Natural killer cell (primary cell): ENCODE measurements at regions not wholly inside any gene's neighbourhood (a gene's known extent, or its start where the extent isn't known, plus 50 kb on each side); places are given as distances from the start of the nearest gene placed in this dataset.

Source experiments
- ATAC-seq, 3 donors: fragments of 150-1000 bp in 2 of 3; fragments of 200-7000 bp in 1 of 3; cut with Tn5 transposase; 1 replicate in 1 of 3; 2 replicates in 2 of 3; pipeline ENCODE4 v1.10.0; 2021; ENCODE audit warnings: mild to moderate bottlenecking in 2 of 3, moderate library complexity in 2 of 3
- DNase-seq, 2 donors: peaks; one replicate each; pipeline versions ENCODE4 v3.0.0 to v3.0.0-alpha.2; 2013 to 2021; ENCODE audit warnings: mixed read lengths in 1 of 2
- H3K27ac ChIP-seq: one replicate; pipeline ENCODE4 v1.5.1; 2013; ENCODE audit warnings: mild to moderate bottlenecking, low read length
- H3K27me3 ChIP-seq: one replicate; pipeline ENCODE4 v1.6.1; 2013; ENCODE audit warnings: low read length; ENCODE audit not compliant: control insufficient read depth, insufficient read depth
- H3K36me3 ChIP-seq: one replicate; pipeline ENCODE4 v1.6.1; 2013; ENCODE audit warnings: low read length; ENCODE audit not compliant: control insufficient read depth, insufficient read depth
- H3K4me1 ChIP-seq: one replicate; pipeline ENCODE4 v1.6.1; 2013; ENCODE audit warnings: low read length; ENCODE audit not compliant: control insufficient read depth, insufficient read depth
- H3K4me3 ChIP-seq: one replicate; pipeline ENCODE4 v1.5.1; 2013; ENCODE audit warnings: low read length
- H3K9me3 ChIP-seq: one replicate; pipeline ENCODE4 v1.6.1; 2013; ENCODE audit warnings: low read length; ENCODE audit not compliant: control insufficient read depth, insufficient read depth
- H3K27ac Mint-ChIP-seq, 2 donors: one replicate each; pipeline ENCODE4 v1.8.0; 2022; ENCODE audit warnings: mild to moderate bottlenecking in 2 of 2, mixed read lengths in 2 of 2, moderate library complexity in 1 of 2
- H3K27me3 Mint-ChIP-seq, 2 donors: one replicate each; pipeline ENCODE4 v1.8.0; 2022; ENCODE audit warnings: low read depth in 2 of 2, mixed read lengths in 2 of 2
- H3K36me3 Mint-ChIP-seq: one replicate; pipeline ENCODE4 v1.8.0; 2022; ENCODE audit warnings: mixed read lengths
- H3K4me1 Mint-ChIP-seq, 2 donors: one replicate each; pipeline ENCODE4 v1.8.0; 2022; ENCODE audit warnings: mixed read lengths in 2 of 2
- H3K4me3 Mint-ChIP-seq: one replicate; pipeline ENCODE4 v1.8.0; 2022; ENCODE audit warnings: mild to moderate bottlenecking, moderate library complexity, mixed read lengths
- H3K9me3 Mint-ChIP-seq, 2 donors: one replicate each; pipeline ENCODE4 v1.8.0; 2022; ENCODE audit warnings: mixed read lengths in 2 of 2
- WGBS: methylation state at CpG from one replicate; pipeline ENCODE4 v1.1.7; 2013; ENCODE audit warnings: missing lambda C conversion rate; ENCODE audit not compliant: insufficient coverage; 5-methylcytosine and 5-hydroxymethylcytosine counted together
- intact Hi-C: fragments of 100-400 bp; cut with micrococcal nuclease; formaldehyde crosslinking; loops from one replicate; pipeline ENCODE4 v1.14.2; 2022
- TF ChIP-seq, protein P1 (sequence below): fragments of 200-600 bp; IDR thresholded peaks from one replicate; pipeline ENCODE4 v1.8.0; 2022; ENCODE audit warnings: antibody characterized with exemption

DNA sequence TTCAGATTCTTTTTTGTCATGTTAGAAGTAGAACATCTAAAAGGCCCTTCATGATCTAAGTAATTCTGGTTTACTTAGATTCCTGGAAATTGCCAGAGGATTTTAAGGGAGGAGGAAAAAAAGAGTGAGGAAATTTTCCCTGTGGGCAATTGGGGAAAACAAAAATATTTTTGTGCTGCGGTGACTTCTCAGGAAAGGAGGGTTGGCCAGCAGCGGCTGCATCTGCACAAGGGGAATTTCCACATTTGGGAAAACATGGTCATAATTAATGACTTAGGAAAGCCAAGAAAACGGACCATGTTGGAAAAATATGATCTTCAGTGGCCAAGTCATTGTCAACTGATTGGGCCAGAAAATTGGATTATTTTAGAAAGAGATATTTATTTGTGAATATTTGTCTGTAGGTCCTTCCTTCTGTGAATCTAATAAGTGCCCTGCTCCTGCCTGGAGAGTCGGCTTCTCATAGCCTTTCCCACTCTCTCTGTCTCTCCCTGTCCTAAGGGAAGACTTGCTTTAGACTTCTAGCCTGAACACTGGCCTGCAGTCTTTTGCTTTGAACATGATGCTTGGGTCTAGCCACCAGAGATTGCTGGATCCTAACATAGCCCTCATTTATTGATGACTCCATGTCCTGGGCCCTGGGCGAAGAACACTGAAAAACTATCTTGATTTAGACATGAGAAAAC lies 124.2 kb upstream of the MKLN1 start:
- no peaks in the 10 kb centered on the region for H3K4me1 ChIP-seq
- ATAC-seq, result no peak
- H3K4me3 Mint-ChIP-seq, result no peak overlapping the region

GRCh38 chr7:131208777-131209176 lies 118.9 kb upstream of the MKLN1 start:
- 95% methylated on average over 3 of the region's 3 CpGs for WGBS
- Mint-ChIP-seq H3K4me3 (no peak overlapping the region), H3K36me3 (no peaks in the 10 kb centered on the region), H3K9me3 (no peaks in the 10 kb centered on the region), H3K27ac (no peak overlapping the region), H3K27me3 (no peaks in the 10 kb centered on the region), H3K4me1 (peaks cover 0 to 5% of the 10 kb centered on the region in 2 donors)
- H3K36me3 ChIP-seq, result no peaks in the 10 kb centered on the region
- H3K27ac ChIP-seq, result no peak overlapping the region
- H3K9me3 ChIP-seq, result no peaks in the 10 kb centered on the region
- no peak for DNase-seq
- intact Hi-C loops, result no loop called here
- no peak for ATAC-seq
- H3K4me1 ChIP-seq, result no peaks in the 10 kb centered on the region
- TF ChIP-seq, protein P1, sequence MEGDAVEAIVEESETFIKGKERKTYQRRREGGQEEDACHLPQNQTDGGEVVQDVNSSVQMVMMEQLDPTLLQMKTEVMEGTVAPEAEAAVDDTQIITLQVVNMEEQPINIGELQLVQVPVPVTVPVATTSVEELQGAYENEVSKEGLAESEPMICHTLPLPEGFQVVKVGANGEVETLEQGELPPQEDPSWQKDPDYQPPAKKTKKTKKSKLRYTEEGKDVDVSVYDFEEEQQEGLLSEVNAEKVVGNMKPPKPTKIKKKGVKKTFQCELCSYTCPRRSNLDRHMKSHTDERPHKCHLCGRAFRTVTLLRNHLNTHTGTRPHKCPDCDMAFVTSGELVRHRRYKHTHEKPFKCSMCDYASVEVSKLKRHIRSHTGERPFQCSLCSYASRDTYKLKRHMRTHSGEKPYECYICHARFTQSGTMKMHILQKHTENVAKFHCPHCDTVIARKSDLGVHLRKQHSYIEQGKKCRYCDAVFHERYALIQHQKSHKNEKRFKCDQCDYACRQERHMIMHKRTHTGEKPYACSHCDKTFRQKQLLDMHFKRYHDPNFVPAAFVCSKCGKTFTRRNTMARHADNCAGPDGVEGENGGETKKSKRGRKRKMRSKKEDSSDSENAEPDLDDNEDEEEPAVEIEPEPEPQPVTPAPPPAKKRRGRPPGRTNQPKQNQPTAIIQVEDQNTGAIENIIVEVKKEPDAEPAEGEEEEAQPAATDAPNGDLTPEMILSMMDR, result no peak
- no peak overlapping the region for H3K4me3 ChIP-seq
- H3K27me3 ChIP-seq, result no peaks in the 10 kb centered on the region

More for the DNA sequence above, 124.2 kb upstream of the MKLN1 start:
- H3K27me3 ChIP-seq, result no peaks in the 10 kb centered on the region
- WGBS, result 91% methylated on average over 5 of the region's 5 CpGs
- Mint-ChIP-seq H3K27ac (no peak overlapping the region), H3K36me3 (no peaks in the 10 kb centered on the region), H3K27me3 (no peaks in the 10 kb centered on the region), H3K4me1 (no peaks in the 10 kb centered on the region), H3K9me3 (no peaks in the 10 kb centered on the region)
- TF ChIP-seq, protein P1, result no peak
- H3K36me3 ChIP-seq, result no peaks in the 10 kb centered on the region
- H3K9me3 ChIP-seq, result no peaks in the 10 kb centered on the region
- H3K27ac ChIP-seq, result no peak overlapping the region
- intact Hi-C loops, result no loop called here
- DNase-seq, result no peak
- no peak overlapping the region for H3K4me3 ChIP-seq

- no peaks in the 10 kb centered on the region for H3K36me3 Mint-ChIP-seq
- WGBS, result 100% methylated on average over 1 of the region's 2 CpGs
- Histone ChIP-seq H3K9me3 (no peaks in the 10 kb centered on the region), H3K27me3 (no peaks in the 10 kb centered on the region), H3K4me3 (no peak overlapping the region), H3K27ac (no peak overlapping the region), H3K4me1 (no peaks in the 10 kb centered on the region), H3K36me3 (no peaks in the 10 kb centered on the region)
- H3K9me3 Mint-ChIP-seq, result no peaks in the 10 kb centered on the region
- H3K4me3 Mint-ChIP-seq, result no peak overlapping the region
- no peaks in the 10 kb centered on the region for H3K27me3 Mint-ChIP-seq
- no peak for ATAC-seq
- no peak for DNase-seq
- H3K27ac Mint-ChIP-seq, result no peak overlapping the region
- TF ChIP-seq, protein P1, result no peak
- peaks cover 0 to 5% of the 10 kb centered on the region in 2 donors for H3K4me1 Mint-ChIP-seq
- intact Hi-C loops, result no loop called here
Observed at GRCh38 chr7:131210618-131211017, 117.1 kb upstream of the MKLN1 start.

- DNase-seq (no peak), ATAC-seq (no peak)
- H3K27ac Mint-ChIP-seq, result no peak overlapping the region
- no peak overlapping the region for H3K4me3 Mint-ChIP-seq
- intact Hi-C loops, result no loop called here
- H3K36me3 Mint-ChIP-seq, result no peaks in the 10 kb centered on the region
- Histone ChIP-seq H3K27ac (no peak overlapping the region), H3K4me1 (no peaks in the 10 kb centered on the region), H3K9me3 (no peaks in the 10 kb centered on the region), H3K4me3 (no peak overlapping the region), H3K27me3 (no peaks in the 10 kb centered on the region), H3K36me3 (no peaks in the 10 kb centered on the region)
- peaks cover 0 to 5% of the 10 kb centered on the region in 2 donors for H3K4me1 Mint-ChIP-seq
- H3K9me3 Mint-ChIP-seq, result no peaks in the 10 kb centered on the region
- TF ChIP-seq, protein P1, result no peak
- 90% methylated on average over 1 of the region's 1 CpG for WGBS
- H3K27me3 Mint-ChIP-seq, result no peaks in the 10 kb centered on the region
Observed at GRCh38 chr7:131211500-131211899, 116.2 kb upstream of the MKLN1 start.
